NCI-H2107 treated with DMSO at 0.1 percent for 48 hours (cell line): ENCODE measurements at regions not wholly inside any gene's neighbourhood (a gene's known extent, or its start where the extent isn't known, plus 50 kb on each side); places are given as distances from the start of the nearest gene placed in this dataset.
A peak's percentile ranks its signal among the peaks of the same experiment; 100 is the strongest.

Experiments used
- DNase-seq: peaks from one replicate; lab custom pipeline; 2025; ENCODE audit not compliant: unreplicated experiment; lab: John Stamatoyannopoulos, UW

GRCh38 chr11:70486731-70487130 is 88.4 kb downstream of the CTTN start:
- DNase-seq = no peak

- DNase-seq = no peak
Observed at GRCh38 chr11:70487160-70487559, 88.8 kb downstream of the CTTN start.

GRCh38 chr11:70487756-70488155 is 89.4 kb downstream of the CTTN start:
- no peak for DNase-seq

- DNase-seq = no peak
Observed at GRCh38 chr11:70488171-70488703, 89.9 kb downstream of the CTTN start.

GRCh38 chr11:70489276-70489675 is 90.9 kb downstream of the CTTN start:
- no peak for DNase-seq

- no peak for DNase-seq
Observed at GRCh38 chr11:70490208-70490607, 91.9 kb downstream of the CTTN start.

- no peak for DNase-seq
Observed at GRCh38 chr11:70490723-70491558, 92.6 kb downstream of the CTTN start.

GRCh38 chr11:70491696-70492472 is 93.6 kb downstream of the CTTN start:
- DNase-seq = no peak

- DNase-seq = no peak
Observed at GRCh38 chr11:70493089-70493474, 94.8 kb downstream of the CTTN start.

- DNase-seq = no peak
Observed at GRCh38 chr11:70493891-70494290, 95.6 kb downstream of the CTTN start.

- no peak for DNase-seq
Observed at GRCh38 chr11:70494559-70495350, 96.4 kb downstream of the CTTN start.

- DNase-seq = peak; percentile 31
Observed at GRCh38 chr11:70495351-70496310, 97.3 kb downstream of the CTTN start.

- DNase-seq = no peak
Observed at GRCh38 chr11:70496591-70497535, 98.5 kb downstream of the CTTN start.

GRCh38 chr11:70497536-70498075 is 99.3 kb downstream of the CTTN start:
- DNase-seq = no peak

GRCh38 chr11:70498171-70498571 is 99.8 kb downstream of the CTTN start:
- DNase-seq = no peak

GRCh38 chr11:70498976-70499801 is 100.9 kb downstream of the CTTN start:
- DNase-seq = no peak

GRCh38 chr11:70500076-70500847 is 101.9 kb downstream of the CTTN start:
- no peak for DNase-seq
